NB4 (cell line): ENCODE measurements at regions not wholly inside any gene's neighbourhood (a gene's known extent, or its start where the extent isn't known, plus 50 kb on each side); places are given as distances from the start of the nearest gene placed in this dataset.

ENCODE experiments used
- DNase-seq: peaks from one replicate; pipeline ENCODE4 v3.0.0; 2010; ENCODE audit warnings: low read depth
- H3K4me3 ChIP-seq: one replicate; pipeline ENCODE4 v1.5.1; 2011; ENCODE audit warnings: mild to moderate bottlenecking, low read depth, low read length, moderate library complexity
- CTCF ChIP-seq: IDR thresholded peaks from one replicate; pipeline ENCODE4 v1.5.1; 2012; ENCODE audit warnings: low read depth, low read length
- MAX ChIP-seq: IDR thresholded peaks from 2 replicates; pipeline ENCODE4 v1.6.1; 2011; ENCODE audit warnings: low read depth, low read length
- MYC ChIP-seq: IDR thresholded peaks from 2 replicates; pipeline ENCODE4 v1.6.1; 2011; ENCODE audit warnings: low read depth, low read length
- POLR2A ChIP-seq: IDR thresholded peaks from 2 replicates; pipeline ENCODE4 v1.6.1; 2011; ENCODE audit warnings: mild to moderate bottlenecking; ENCODE audit not compliant: insufficient read length; ENCODE audit errors: extremely low read depth

GRCh38 chr9:95595721-95596295 lies 79.0 kb upstream of the PTCH1 start:
- H3K4me3 ChIP-seq, result no peak overlapping the region
- TF ChIP-seq MYC (no peak), MAX (no peak), POLR2A (no peak), CTCF (no peak)

GRCh38 chr9:95592931-95593330 lies 76.2 kb upstream of the PTCH1 start:
- peak; percentile 26 for DNase-seq
- no peak overlapping the region for H3K4me3 ChIP-seq
- TF ChIP-seq CTCF (no peak), MYC (no peak)

More at GRCh38 chr9:95595721-95596295, 79.0 kb upstream of the PTCH1 start:
- no peak for DNase-seq

- H3K4me3 ChIP-seq, result no peak overlapping the region
- TF ChIP-seq MAX (no peak), POLR2A (no peak), CTCF (no peak), MYC (no peak)
- DNase-seq, result no peak
Observed at GRCh38 chr9:95588724-95589588, 72.2 kb upstream of the PTCH1 start.

- no peak overlapping the region for H3K4me3 ChIP-seq
Observed at GRCh38 chr9:95587021-95587964, 70.5 kb upstream of the PTCH1 start.

More at GRCh38 chr9:95587021-95587964, 70.5 kb upstream of the PTCH1 start:
- TF ChIP-seq CTCF (no peak), MAX (no peak), POLR2A (no peak), MYC (no peak)
- no peak for DNase-seq
